VCaP (cell line): ENCODE measurements at regions not wholly inside any gene's neighbourhood (a gene's known extent, or its start where the extent isn't known, plus 50 kb on each side); places are given as distances from the start of the nearest gene placed in this dataset.

Experiments used
- H3K27ac ChIP-seq: fragments of 450-650 bp; 2 replicates; pipeline ENCODE4 v1.5.1; 2017
- TF ChIP-seq, protein P1 (sequence below): fragments of 450-650 bp; conservative IDR thresholded peaks from 2 replicates; pipeline ENCODE4 v1.5.1; 2017; ENCODE audit warnings: mild to moderate bottlenecking, moderate library complexity

DNA sequence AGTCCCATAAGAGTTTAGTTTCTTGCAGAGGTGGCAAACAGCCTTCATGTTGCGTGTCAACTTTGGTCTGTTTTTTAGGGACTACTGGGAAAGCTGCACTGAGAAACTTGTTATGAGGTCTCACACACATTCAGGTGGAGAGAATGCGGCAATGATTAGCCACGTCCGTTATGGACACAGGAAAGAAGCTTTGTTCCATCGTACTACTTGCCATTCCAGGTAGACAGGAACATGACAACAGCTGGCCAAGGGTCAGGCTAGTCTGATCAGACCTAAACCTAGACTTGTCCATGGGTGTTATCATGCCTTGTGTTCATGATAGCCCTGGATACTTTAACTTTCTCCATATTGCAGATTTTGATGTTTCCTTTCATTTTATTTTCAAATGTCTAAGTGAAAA is 113.2 kb downstream of the ZNF608 start:
- TF ChIP-seq, protein P1, sequence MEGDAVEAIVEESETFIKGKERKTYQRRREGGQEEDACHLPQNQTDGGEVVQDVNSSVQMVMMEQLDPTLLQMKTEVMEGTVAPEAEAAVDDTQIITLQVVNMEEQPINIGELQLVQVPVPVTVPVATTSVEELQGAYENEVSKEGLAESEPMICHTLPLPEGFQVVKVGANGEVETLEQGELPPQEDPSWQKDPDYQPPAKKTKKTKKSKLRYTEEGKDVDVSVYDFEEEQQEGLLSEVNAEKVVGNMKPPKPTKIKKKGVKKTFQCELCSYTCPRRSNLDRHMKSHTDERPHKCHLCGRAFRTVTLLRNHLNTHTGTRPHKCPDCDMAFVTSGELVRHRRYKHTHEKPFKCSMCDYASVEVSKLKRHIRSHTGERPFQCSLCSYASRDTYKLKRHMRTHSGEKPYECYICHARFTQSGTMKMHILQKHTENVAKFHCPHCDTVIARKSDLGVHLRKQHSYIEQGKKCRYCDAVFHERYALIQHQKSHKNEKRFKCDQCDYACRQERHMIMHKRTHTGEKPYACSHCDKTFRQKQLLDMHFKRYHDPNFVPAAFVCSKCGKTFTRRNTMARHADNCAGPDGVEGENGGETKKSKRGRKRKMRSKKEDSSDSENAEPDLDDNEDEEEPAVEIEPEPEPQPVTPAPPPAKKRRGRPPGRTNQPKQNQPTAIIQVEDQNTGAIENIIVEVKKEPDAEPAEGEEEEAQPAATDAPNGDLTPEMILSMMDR: no peak
- no peak overlapping the region for H3K27ac ChIP-seq

DNA sequence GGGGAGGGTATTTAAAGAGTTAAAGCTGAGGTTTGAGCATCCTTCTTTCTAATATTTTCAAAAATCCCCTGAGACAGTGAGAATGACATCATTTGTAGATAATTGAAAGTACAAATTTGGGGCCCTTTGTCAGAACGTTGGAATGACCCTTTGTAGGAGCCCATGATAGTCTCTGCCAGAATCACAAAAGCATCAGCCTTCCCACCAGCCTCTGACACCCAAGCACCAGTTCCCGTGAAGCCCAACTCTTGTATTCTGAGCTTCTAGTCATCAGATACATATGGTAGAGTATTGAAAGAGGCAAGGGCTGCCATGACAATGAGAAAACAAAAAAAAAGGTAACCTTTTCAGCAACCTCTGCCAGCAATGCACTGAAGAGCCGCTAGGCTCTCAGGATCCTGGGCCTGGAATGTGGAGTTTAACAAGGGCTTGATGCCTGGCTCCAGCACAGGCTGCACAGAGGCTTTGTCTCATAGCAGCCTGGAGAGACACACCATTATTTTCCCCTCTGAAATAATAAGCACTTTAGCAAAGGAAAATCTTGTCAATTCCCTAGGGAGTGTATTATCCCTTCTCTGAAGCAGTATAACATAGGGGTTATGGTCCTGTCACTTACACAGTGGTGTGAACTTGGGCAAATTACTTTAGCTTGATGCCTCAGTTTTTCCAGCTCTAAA is 114.4 kb downstream of the ZNF608 start:
- TF ChIP-seq, protein P1: no peak
- H3K27ac ChIP-seq: no peak overlapping the region

DNA sequence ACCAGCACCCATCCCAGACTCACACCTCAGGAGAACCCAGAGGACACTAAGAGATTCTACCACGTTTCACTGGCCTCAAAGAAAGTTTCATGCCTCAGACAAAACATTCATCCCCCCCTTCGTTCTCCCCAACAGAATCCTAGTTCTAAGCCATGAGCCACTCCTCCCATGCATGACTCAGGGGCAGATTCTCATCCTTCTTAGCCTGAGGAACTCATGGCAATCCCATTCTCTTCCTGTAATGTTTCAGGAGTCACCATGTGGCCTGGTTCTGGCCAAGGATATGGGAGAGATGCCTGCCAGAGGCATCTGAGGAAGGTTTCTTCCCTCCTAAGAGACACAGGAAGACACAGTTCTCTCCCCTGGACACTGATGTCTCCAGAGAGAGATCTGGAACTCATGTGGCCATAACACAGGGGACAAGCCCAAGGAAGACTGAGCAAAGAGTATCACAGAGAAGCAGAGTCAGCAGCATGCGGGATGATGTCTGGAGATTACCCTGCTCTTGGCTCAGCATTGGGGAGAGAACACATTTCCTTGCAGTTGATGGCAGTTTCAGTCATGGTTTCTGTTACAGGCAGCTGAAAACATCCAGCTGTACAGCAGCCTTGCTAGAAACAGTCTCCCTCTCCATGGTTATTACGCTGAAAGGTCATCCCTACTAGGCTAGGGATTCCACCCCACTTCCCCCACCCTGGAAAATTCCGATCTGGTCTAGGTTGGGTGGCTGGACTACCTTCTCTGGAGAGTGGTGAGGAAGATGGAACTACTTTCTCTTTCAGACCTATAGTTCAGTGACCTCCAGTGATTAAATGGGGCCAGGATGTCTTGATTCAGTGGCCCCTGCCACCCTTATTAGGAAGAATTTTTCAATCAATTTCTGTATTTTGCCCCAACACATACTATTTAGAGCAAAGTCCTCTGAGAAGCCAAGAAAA is 115.4 kb downstream of the ZNF608 start:
- no peak overlapping the region for H3K27ac ChIP-seq
- TF ChIP-seq, protein P1: no peak

DNA sequence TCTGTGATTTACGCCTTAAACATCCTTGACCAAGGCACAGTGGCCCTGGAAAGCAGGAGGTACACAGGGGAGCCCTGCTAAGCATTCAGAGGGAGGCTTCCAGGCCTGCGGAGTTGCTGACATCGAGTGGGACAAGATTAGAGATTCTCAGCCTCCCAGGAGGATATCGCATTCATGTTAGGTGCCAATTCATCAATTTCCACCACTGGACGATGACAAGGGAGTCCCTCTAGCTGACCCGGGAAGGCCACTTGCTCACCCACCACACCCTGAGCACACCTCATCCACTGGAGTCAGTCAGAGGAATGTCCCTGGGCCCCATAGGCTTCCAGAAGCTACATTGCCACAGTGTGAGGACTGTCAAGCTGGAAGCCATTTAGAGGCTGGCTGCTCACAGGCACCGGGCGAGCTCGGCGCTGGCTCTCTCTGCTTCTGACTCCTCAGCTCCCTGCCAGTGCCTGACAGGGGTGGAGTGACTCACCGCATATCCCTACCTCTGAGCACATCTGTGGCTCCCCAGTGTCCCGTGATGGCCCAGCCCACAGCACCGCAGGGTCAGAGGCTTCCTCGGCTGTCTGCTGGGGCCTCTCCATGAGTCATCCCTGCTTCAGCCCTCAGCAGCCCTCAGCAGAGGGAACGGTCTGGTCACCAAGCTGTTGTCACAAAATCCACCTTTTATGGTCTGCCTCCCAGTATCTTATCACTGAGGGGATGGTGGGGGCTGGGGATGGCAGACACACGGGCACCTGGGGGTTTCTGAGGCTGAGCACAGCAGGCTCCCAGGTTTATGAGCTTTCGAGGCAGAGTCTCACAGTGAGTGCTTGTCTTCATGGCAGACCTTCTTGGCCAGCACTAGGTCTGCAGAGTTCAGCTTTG is 117.5 kb downstream of the ZNF608 start:
- TF ChIP-seq, protein P1: no peak

DNA sequence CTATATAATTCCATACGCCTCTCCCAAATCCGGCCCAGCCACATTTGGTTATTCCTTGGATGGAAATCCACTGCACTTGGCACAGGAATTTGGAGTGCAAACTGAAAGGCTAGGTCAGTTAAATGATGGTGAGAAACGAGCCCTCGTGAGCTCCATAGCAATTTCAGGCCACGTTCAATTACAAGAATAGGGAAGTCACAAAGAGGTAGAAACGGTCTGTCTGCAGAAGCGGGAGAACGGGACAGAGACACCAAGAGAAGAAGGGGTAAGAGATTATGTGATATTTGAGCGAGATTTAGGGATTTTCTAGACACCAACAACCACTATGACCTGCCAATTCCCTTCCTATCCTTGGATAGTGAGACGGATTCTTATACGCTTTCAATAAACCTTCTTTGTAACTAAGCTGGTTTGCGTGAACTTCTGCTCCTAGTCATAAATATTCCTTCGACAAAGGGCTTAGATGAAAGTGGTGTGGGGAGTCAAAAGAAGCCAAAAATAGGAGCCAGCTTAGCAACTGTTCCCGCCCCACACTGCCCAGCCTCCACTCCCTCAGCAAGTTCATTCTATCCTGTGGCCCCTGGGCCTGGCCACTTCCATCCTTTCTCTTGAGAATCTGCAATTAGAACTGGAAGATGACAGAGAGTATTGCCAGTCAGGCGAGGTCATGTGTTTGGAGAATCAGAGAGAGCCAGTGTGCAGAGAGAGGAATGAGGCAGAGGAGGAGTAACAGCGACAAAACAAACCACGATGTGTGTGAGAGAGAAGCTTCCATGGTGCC is 118.4 kb downstream of the ZNF608 start:
- no peak overlapping the region for H3K27ac ChIP-seq
- TF ChIP-seq, protein P1: no peak

More for the DNA sequence above, 117.5 kb downstream of the ZNF608 start:
- no peak overlapping the region for H3K27ac ChIP-seq

DNA sequence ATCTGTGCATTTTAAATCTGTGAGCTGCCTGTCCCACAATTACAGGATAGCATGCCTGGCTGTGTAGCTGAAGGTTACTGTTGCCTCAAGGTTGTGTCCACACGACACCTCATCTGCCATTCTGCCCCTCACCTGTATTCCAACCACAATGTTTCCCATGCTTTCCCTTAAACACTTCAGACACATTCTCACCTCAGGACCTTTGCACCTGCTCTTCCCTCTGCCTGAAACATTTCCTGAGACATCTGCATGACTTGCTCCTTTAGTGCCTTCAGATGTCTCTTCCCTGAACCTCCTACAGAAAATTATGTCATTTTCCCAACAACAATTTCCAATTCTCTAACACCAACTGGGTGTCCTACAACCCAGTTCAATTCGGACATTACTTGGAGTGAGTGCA is 120.4 kb downstream of the ZNF608 start:
- TF ChIP-seq, protein P1: no peak
- H3K27ac ChIP-seq: no peak overlapping the region
